ENCODE measurements at regions not wholly inside any gene's neighbourhood (a gene's known extent, or its start where the extent isn't known, plus 50 kb on each side); places are given as distances from the start of the nearest gene placed in this dataset.

GRCh38 chr13:94886191-94886590 lies 173.8 kb upstream of the SOX21 start:
- TF ChIP-seq CTCF (conservative IDR thresholded peaks at IDR 0.05 in 1 of 2, IDR thresholded peaks at IDR 0.05 in 1 of 2; ENCODE audit: low read depth in 1 of 2, low read length in 2 of 2) (no peak), EZH2 (IDR thresholded peaks at IDR 0.05; ENCODE audit: low read length, missing control alignments) (no peak)
